Suprapubic skin (tissue), 4 donors: ENCODE measurements at regions not wholly inside any gene's neighbourhood (a gene's known extent, or its start where the extent isn't known, plus 50 kb on each side); places are given as distances from the start of the nearest gene placed in this dataset.

Experiments
- CTCF ChIP-seq, 2 donors: fragments of 200-600 bp in 1 of 2; fragments of 450-650 bp in 1 of 2; sonication (generic) in 1 of 2; IDR thresholded peaks; one replicate each; pipeline ENCODE4 v1.5.1; 2016 to 2019; ENCODE audit warnings: antibody characterized with exemption in 2 of 2, mild to moderate bottlenecking in 1 of 2, moderate library complexity in 1 of 2
- EP300 ChIP-seq: sonication (generic); formaldehyde crosslinking; IDR thresholded peaks from one replicate; pipeline ENCODE4 v1.6.1; 2017; ENCODE audit warnings: antibody characterized with exemption
- POLR2A ChIP-seq, 2 donors: fragments of 450-650 bp; IDR thresholded peaks; one replicate each; pipeline ENCODE4 v1.6.1; 2017; ENCODE audit warnings: antibody characterized with exemption in 2 of 2, mild to moderate bottlenecking in 2 of 2, moderate library complexity in 2 of 2
- POLR2AphosphoS5 ChIP-seq, 3 donors: sonication (generic); formaldehyde crosslinking; IDR thresholded peaks; one replicate each; pipeline ENCODE4 v1.6.1; 2017; ENCODE audit warnings: antibody characterized with exemption in 3 of 3

- TF ChIP-seq EP300 (no peak), POLR2A (IDR thresholded peaks at IDR 0.05) (no peak), CTCF (IDR thresholded peaks at IDR 0.05) (no peak), POLR2AphosphoS5 (IDR thresholded peaks at IDR 0.05) (no peak)
Measured at GRCh38 chr7:17147409-17147808, 151.0 kb upstream of the AHR start.
